Stimulated activated CD8-positive, alpha-beta memory T cell treated with anti-CD3 and anti-CD28 coated beads, Interleukin-15, amount 100 ng/mL, for 4 hours (primary cell): ENCODE measurements at regions not wholly inside any gene's neighbourhood (a gene's known extent, or its start where the extent isn't known, plus 50 kb on each side); places are given as distances from the start of the nearest gene placed in this dataset.

Experiments used
- DNase-seq, 2 donors: peaks; one replicate each; pipeline ENCODE4 v3.0.0-alpha.2; 2020; ENCODE audit warnings: low read depth in 2 of 2

DNA sequence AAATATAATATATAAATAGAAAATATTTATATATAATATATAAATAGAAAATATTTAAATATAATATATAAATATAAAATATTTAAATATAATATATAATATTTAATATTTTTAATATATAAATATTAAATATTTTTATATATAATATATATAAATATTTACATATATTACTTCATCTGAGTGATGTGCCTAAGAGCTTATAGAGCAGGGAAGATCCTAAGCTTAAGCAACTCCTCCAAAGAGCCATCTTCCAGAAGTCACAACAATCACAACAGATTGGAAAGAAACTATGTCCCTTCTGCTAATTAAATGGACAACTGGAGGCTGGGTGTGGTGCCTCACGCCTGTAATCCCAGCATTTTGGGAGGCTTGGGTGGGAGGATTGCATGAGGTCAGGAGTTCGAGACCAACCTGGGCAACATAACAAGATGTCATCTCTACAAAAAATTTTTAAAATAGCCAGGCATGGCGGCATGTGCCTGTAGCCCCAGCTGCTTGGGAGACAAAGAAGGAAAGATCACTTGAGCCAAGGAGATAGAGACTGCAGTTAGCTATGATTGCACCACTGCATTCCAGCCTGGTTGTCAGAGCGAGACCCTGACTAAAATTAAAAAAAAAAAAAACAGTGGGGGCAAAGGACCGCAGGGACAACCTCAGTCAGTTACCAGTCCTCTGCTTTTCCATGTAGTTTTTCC lies 198.7 kb downstream of the SKIDA1 start:
- no peak for DNase-seq

DNA sequence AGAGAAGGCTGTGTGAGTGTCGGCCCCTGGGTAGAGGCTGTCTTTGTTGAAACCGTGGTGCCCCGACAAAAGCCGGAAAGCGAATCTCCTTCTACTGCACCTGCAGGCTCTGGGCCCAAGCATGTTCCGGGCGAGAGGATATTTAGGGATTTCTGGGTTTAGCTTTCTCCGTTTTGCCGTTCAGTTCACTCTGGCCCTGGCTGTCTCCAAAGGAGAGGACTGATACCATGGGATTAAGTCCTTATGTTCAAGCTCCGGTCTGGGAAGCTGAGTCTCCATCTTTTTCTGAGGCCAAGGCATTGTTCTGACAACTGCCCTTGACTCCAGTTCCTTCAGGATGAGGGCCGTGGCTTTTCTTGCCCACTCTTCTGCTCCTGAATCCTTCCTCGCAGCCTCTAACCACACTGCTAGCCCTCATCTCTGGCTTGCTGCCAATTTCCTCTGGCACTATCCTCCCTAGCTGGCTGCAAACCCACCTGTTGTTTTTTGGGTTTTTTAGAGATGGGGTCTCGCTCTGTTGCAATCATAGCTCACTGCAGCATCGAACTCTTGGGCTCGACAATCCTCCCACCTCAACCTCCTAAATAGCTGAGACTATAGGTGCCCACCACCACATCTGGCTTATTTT lies 206.8 kb downstream of the SKIDA1 start:
- no peak for DNase-seq

DNA sequence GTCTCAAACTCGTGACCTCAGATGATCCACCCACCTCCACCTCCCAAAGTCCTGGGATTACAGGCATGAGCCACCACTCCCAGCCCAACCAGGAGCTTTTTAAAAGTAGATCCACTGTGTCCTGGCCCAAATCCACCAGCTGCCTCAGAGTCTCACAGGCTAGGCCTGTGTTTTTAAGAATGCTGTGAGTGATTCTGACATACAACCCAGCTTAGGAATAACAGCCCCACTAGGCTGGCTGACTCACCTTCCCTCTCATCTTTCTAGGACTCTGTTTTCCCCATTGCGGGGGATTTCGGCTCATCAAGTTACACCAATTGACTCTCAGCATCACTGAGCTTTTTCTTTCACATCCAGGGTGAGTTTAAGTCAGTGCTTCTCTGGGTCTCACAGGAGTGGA lies 207.6 kb downstream of the SKIDA1 start:
- DNase-seq: no peak

DNA sequence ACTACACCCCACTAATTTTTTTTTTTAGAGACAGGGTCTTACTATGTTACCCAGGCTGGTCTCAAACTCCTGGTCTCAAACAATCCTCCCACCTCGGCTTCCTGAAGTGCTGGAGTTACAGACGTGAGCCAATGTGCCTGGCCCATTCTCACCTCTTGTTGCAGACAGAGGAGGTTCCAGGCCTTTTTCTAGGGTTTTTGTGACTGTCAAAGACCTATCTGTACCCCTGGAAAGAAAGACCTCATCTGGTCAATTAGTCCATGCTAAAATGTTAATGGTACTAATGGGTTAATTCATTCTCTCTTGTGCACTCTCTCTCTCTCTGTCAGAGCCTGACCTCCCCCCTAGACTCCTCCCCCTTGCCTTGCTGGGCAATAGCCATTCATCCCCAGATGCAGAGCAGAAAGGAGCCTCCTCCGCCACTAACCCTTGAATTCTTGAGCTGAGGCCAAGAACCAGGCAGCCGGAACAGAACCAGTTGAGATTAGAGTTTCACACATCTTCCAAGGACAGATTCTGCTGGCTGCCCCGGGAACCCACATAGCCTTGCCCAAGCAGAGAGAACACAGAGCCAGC lies 209.7 kb downstream of the SKIDA1 start:
- no peak for DNase-seq

DNA sequence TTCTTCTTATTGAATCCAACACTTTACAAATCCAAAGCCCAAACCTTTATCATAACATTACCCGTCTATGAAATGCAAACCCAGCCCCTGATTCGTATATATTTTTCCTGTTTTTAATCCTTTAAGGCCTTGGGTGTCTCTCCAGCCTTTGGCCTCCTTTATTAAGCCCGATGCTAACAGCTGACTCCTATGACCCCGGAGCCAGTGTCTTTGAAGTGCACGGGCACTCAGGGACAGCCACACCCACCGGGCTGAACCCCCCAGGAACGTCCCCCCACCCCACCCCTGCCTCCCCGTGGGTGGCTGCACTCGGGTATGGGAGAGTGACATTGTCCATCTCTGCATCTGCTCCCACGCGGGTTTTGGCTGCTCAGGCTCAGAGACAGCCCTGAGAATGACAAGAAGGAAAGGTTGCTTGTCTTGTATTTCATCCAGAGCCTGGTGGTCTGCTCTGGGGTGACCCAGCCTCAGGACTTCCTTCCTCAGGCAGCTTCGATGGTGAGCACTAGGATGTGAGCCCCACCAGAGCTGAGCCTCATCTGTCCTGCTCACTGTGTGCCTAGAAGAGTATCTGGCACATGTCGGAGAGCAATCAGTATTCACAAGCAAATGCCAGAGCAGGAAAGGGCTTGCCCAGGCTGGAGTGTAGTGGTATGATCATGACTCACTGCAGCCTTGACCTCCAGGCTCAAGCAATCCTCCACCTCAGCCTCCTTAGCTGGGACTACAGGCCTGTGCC lies 210.4 kb downstream of the SKIDA1 start:
- DNase-seq: no peak

DNA sequence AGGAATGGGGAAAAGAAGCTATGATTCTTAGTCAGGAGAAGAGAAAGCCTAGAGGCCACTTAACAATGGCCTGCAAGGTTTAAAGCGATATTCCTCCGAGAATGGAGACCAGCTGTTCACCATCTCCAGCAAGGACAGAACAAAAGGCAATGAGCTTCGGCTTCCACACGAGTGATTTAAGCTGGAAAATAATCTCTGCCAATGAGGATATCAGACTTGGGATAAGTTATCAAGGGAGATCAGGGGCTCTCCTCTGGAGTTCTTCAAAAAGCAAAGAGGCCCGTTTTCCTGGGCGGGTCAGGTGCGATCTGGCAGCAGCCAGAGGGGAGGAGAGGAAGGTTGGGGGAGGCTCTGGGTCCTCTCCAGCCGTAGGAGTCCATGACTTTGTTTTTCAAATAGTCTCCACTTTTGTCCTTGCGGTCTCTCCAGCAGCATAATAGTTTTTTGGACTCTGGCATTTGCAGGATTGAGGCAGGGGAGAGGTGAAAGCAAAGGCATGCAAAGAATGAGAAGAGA lies 211.3 kb downstream of the SKIDA1 start:
- no peak for DNase-seq

DNA sequence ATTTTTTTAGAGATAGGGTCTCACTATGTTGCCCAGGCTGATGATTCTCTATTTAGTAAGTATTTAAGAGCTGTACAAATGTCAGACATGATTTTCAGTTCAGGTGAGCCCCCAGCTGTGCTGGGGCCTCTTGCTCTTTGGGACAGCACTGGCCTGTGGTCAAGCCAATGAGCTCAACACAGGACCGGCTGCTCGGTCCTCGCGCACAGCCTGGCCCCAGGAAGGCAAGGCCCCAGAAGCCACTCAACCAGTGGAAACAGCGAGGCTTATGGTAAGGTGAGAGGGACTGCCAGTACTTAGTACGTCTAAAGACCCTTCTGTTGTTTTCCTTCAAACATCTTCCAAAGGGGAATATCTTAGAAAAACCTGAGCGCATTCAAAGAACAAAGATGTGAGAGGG lies 211.8 kb downstream of the SKIDA1 start:
- DNase-seq: no peak

DNA sequence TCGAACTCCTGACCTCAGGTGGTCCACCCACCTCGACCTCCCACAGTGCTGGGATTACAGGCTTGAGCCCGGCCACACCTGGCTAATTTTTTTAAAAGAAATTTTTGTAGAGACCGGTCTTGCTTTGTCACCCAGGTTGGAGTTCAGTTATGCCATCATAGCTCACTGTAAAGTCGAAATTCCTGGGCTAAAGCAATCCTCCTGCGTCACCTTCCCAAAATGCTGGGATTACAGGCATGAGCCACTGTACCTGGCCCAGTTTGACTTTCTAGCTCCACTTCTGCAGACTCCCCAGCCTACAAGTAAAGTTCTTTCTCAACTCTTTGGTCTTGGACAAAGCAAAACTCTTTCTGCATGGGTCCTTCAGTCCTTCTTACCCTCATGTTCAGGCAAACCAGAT lies 214.1 kb downstream of the SKIDA1 start:
- no peak for DNase-seq

DNA sequence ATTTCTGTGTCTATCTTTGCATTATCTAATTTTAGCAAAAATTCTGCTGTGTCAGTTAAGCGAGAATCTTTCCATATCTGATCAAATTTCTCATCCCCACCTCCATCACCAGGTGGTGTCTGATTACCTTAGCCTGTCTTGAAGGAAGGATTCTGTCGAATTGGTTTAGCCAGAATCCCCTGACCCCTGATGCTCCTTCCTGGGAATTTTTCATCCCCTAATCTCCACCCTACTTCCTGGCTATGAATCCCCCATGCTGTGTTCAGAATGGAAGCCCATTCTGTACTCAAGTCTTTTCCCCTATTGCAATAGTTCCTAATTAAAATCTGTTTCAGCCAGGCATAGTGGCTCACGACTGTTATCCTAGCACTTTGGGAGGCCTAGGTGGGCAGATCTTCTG lies 216.1 kb downstream of the SKIDA1 start:
- DNase-seq: no peak

DNA sequence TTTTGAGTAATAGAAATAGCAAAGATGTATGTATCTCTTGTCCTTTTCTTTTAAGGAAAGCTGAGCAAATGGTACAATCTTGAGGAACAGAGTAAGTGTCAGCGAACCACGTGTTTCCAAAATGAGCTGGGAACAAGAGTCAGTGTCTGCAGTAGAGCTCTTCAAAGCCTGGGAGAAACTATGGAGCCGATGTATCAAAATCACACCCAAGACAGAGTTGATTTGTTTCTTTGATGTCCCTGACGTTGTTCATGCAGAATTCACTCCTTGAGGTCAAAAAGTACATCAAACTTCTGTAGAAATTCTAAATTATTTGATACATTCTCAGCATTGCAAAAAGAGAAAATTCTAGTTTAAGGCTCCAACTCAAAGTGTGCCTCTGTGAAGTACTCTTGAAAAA lies 216.5 kb downstream of the SKIDA1 start:
- DNase-seq: no peak

DNA sequence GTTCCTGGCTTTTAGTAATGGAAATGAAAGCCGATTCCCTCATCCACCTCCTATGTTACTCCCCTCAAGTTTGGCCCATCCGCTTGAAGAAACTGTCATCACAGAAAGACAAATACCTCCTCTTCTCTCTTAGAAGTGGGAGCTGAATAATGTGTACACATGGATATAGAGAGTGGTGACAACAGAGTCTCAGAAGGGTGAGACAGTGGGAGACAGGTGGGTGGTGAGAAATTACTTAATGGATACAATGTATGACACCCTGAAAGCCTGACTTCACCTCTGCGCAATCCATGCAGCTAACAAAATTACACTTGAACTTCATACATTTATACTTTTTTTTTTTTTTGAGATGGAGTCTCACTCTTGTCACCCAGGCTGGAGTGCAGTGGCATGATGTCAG lies 217.5 kb downstream of the SKIDA1 start:
- no peak for DNase-seq

DNA sequence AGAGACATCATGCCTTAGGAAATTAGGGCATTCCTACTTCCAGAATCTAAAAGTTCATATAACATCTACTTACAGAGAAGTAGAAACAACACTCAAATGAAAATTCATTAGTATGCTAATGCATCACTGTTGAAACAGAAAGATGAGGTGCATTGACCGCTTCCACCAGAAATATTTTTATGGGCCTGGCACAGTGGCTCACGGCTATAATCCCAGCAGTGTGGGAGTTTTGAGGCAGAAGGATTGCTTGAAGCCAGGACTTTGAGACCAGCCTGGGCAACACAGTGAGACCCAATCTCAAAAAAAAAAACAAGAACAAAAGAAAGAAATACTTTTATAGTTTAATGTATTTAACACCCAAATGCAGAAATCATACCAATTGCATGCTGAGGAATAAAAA lies 220.9 kb downstream of the SKIDA1 start:
- no peak for DNase-seq

DNA sequence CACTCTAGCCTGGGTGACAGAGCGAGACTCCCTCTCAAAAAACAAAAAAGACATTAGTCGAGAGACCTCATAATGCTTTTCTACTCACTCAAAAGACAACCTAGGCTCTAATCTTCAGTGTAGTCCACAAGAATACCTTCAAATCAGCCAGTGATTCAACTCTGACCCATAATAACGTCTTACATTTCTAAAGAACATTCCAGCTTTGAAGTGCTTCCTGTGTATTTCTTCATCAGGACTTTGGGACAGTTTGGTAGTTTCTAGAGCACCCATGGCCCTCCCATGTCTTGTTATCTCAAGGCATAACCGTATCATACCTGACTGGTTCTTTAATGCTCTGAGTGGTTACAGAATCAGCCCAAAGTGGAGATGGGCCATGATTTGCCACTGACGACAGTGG lies 221.3 kb downstream of the SKIDA1 start:
- DNase-seq: no peak

DNA sequence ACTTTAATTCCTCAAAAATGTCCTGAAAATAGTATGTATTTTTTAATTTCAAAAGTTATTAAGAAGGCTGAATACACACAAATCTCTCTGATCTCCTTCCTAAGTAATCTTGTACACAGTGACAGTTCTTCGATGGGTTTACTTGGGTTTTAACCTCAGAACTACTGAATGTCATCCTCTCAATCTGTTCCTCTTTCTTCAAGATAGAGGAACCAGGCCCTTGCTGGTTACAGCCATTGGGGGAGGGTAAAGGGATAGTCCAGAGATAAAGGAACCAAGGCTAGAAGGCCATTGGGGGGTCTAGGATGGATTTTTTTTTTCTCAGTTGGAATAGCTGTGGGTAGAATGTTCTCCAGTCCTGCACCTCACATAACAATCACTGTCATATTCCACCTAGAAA lies 224.9 kb downstream of the SKIDA1 start:
- no peak for DNase-seq

DNA sequence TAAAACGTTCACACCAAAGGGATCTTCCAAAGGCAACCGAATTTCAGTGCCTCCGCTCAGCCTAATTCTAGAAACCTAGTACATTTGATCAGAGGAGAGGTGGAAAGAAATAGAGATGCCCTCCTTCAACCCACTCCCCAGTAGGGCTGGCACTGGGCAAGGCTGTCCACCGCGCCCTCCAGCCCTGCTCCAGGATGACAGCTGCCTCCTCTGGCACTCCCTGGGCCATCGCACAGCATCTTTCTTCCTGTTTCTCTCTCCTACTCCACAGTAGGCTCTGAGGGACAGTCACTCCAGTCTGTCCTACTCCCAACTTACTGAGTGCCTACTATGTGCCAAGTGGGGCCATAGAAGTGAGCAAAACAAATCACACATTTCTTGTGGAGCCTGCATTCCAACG lies 226.2 kb downstream of the SKIDA1 start:
- no peak for DNase-seq

DNA sequence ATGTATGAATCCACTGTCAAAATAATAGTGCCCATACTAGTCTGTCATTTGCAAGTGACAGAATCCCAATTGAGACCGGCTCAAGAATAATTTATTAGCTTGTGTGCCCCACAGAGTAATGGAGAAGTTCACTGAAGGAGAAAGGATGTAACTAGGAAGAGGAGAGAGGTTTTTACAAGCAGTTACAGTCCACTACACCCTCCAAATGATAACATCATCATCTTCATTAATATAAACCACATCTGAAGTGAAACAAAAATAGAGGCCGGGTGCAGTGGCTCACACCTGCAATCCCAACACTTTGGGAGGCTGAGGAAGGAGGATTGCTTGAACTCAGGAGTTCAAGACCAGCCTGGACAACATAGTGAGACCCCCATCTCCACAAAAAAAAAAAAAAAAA lies 226.8 kb downstream of the SKIDA1 start:
- no peak for DNase-seq

DNA sequence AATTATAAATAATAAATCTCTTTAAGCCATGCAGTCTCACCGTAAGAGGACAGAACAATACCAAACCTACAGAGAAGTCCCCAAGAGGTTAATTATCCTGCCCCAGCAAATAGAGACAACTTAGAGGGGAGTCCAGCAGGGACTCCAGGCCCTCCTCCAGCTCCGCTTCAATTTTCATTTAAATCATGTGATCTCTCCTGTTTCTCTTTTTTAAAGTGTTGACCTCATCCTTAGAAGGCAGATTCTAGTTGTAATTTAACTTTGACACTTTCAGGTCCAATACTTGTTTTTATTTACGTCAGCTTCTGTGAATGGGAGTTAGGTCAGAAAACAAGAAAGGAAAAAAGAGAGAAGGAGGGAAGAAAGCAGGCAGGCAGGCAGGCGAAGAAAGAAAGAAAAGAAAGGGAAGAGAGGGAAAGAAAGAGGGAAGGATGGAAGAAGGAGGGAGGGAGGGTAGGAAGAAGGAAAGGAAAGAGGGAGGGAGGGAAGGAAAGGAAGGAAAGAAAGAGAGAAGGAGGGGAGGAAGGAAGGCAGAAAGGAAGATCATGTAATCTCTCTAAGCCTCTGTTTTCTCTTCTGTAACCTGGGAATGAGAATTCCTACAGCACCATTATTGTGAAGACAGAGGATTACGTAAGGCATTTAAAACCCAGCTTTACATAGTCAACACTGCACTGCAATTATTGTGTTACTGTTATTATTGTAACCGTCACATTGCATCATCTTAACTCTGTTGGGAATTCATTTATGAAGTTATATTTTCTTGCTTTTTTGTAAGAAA lies 227.7 kb downstream of the SKIDA1 start:
- DNase-seq: no peak

DNA sequence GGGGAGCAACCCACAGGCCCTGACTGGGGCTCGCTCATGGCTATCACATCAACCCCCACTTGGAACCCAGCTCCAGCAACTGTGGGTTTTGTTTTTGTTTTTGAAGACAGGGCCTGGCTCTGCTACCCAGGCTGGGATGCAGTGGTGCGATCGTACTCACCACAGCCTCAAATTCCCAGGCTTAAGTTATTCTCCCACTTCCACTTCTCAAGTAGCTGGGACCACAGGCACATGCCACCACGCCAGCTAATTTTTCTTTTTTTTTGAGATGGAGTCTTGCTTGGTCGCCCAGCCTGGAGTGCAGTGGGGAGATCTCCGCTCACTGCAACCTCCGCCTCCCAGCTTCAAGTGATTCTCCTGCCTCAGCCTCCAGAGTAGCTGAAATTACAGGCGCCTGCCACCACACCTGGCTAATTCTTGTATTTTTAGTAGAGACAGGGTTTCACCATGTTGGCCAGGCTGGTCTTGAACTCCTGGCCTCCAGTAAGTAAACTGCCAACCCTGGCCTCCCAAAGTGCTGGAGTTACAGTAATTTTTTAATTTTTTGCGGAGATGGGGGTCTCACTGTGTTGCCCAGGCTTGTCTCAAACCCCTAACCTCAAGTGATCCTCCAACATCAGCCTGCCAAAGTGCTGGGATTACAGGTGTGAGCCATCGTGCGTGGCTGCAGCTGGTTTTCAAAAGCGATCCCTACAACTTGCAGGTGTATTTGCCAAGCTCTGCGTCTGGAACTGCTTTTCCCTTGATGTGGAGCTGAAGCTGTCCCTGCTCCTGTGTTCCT lies 228.7 kb downstream of the SKIDA1 start:
- no peak for DNase-seq

DNA sequence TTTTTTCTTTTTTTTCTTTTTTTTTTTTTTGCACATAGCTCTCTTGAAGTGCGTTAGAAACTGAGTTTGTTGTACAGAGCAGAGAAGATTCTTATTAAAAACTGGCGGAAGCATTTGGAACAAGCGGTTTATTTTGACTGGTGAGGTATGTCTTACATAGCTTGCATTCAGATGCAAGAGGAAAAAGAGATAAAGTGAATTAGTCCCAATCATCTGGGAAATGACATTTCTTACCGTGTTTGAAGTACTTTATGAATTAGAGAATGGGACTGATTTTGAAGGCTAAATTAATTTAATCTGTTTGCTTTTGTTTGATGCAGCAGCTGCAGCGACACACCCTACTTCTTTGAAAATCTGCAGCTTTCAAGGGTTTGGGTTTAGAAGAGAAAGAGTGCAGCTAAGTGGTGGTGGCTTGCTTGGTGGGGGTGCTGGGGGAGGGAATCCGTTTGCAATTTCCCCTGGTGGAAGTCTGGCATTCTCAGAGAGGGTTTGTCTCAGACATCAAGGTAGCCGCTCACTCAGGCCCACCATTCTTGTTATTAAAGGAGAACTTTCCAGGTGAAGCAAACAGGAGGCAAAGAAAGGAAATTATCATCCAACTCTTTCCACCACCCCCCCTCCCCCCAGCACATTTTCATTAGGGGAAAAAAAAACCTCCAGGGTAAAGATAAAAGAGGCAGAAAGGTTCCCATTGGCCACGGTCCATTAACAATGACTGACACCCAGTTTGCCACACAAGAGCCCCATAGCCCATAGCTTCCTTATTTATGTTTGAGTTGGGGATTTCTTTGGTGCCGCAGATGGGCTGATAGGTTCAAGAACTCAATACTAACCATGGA lies 231.7 kb downstream of the SKIDA1 start:
- DNase-seq: no peak
